Muscle of leg (tissue), 3 donors: ENCODE measurements at regions not wholly inside any gene's neighbourhood (a gene's known extent, or its start where the extent isn't known, plus 50 kb on each side); places are given as distances from the start of the nearest gene placed in this dataset.
A peak's percentile ranks its signal among the peaks of the same experiment; 100 is the strongest.
"Not testable (repeated sequence)": the region's sequence is repeated elsewhere in the genome, so short reads cannot be mapped to it uniquely, and the experiment has no call there.

Experiments used
- DNase-seq: peaks from one replicate; pipeline ENCODE4 v3.0.0; 2013
- H3K27ac ChIP-seq: one replicate; pipeline ENCODE4 v1.5.1; 2013; ENCODE audit warnings: mild to moderate bottlenecking, low read length, control low read depth
- H3K27me3 ChIP-seq: one replicate; pipeline ENCODE4 v1.6.1; 2013; ENCODE audit warnings: low read length; ENCODE audit not compliant: control insufficient read depth, insufficient read depth
- H3K36me3 ChIP-seq: one replicate; pipeline ENCODE4 v1.6.1; 2013; ENCODE audit warnings: low read length; ENCODE audit not compliant: control insufficient read depth, insufficient read depth
- H3K4me1 ChIP-seq: one replicate; pipeline ENCODE4 v1.6.1; 2013; ENCODE audit warnings: low read length; ENCODE audit not compliant: control insufficient read depth, insufficient read depth
- H3K4me3 ChIP-seq: one replicate; pipeline ENCODE4 v1.5.1; 2013; ENCODE audit warnings: low read length, control low read depth
- H3K9me3 ChIP-seq: replicated peaks from 2 replicates; pipeline ENCODE4 v1.6.1; 2013; ENCODE audit warnings: low read depth, low read length; ENCODE audit not compliant: control insufficient read depth
- WGBS: methylation state at CpG from one replicate; pipeline ENCODE4 v1.1.5; 2013; ENCODE audit warnings: missing lambda C conversion rate; ENCODE audit not compliant: insufficient coverage; 5-methylcytosine and 5-hydroxymethylcytosine counted together

DNA sequence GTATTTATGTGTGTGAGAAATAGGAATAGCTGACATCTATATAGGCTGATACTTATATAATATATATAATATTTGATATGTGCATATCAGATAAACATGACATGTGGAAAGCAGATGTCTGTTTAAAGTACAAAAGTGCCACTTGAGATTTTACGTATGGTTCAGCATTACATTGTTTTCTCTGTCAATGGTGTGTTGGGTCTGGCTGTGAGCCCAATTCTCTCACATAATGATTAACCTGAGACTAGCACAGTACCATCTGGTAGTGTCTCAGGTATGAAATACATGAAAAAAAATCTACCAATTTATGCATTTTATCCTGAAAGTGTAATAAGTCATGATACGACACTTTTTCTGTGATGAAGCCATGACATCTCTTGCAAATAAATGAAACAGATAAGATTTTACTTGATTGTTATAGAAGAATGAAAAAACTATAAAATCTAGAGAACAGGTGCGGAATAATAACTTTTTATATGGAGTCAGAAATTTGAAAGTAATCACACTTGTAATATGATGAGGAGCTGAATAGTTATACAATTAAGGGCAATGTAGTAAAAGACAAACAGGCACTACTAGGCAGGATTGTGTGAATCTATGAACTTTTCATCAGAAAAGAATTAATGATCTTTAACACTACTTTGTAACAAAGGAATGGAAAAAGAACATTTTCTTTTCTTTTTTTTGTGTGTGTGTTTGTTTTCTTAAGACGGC is 1405.0 kb downstream of the OLFM4 start:
- Histone ChIP-seq H3K27me3 (no peaks in the 10 kb centered on the region), H3K4me3 (no peak overlapping the region), H3K9me3 (no peaks in the 10 kb centered on the region), H3K36me3 (no peaks in the 10 kb centered on the region), H3K4me1 (no peaks in the 10 kb centered on the region), H3K27ac (no peak overlapping the region)
- DNase-seq: no peak
- no CpG with 5 or more reads among the region's 4 CpGs for WGBS

DNA sequence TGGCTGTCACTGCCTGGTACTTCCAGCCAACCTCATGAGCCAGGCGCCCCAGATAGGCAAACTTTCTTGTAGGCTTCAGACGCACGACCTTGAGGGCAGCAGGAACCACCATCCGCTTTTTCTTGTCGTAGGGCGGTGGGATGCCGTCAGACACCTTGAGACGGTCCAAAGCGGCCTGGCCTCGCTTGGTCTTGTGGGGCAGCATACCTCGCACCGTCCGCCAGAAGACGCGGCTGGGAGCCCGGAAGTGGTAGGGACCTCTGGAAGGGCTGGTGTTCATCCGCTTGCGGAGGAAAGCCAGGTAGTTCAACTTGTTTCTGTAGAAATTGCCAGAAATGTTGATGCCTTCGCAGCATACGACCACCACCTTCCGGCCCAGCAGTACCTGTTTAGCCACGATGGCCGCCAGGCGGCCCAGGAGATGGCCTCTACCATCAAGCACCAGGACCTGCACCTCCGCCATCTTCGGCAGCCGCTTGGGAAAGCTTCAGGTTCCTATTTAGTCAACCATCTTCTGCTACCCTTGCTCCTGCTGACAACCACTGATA is 1412.3 kb downstream of the OLFM4 start:
- not testable (repeated sequence) for DNase-seq, H3K27me3 ChIP-seq, H3K4me1 ChIP-seq, H3K4me3 ChIP-seq, H3K27ac ChIP-seq, H3K36me3 ChIP-seq, H3K9me3 ChIP-seq
- 97% methylated on average over 20 of the region's 27 CpGs for WGBS

DNA sequence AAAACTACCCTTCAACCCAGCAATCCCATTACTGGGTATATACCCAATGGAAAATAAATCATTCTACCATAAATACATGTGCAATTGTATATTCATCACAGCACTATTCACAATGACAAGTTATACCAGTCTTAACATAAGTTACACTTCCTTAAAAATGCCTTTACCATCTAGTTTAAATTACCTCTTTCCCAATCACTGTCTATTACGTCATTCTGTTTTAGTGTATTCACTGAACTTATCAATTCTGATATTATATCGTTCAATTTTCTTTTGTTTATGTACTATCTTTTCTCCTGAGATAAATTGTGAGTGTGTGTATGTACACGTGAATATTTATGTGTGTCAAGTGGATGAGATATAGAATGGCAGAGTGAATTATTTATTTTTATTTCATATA is 1416.8 kb downstream of the OLFM4 start:
- H3K27ac ChIP-seq: no peak overlapping the region
- no CpG with 5 or more reads among the region's 3 CpGs for WGBS
- no peaks in the 10 kb centered on the region for H3K36me3 ChIP-seq
- H3K4me3 ChIP-seq: no peak overlapping the region
- no peaks in the 10 kb centered on the region for H3K4me1 ChIP-seq
- DNase-seq: no peak
- H3K27me3 ChIP-seq: no peaks in the 10 kb centered on the region
- H3K9me3 ChIP-seq: peaks cover 2% of the 10 kb centered on the region

DNA sequence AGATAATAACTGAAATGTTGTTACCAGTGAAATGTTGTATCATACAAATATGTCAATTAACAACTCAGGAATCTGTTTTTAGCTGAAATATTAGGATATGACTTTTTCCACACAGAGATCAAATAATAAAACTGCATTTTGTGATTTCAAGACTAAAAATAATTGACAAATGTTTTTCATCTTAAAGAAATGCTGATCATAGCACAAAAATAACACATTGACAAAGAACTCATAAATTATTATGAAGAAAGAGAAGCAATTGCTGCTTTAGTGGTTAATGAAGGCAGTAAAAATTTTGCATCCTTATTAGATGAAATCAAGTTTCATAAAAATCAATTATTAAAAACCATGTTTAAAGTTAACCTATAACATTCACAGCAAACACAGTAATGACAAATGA is 1417.3 kb downstream of the OLFM4 start:
- H3K9me3 ChIP-seq: peaks cover 2% of the 10 kb centered on the region
- no peak overlapping the region for H3K27ac ChIP-seq
- no peaks in the 10 kb centered on the region for H3K27me3 ChIP-seq
- no peaks in the 10 kb centered on the region for H3K4me1 ChIP-seq
- no peaks in the 10 kb centered on the region for H3K36me3 ChIP-seq
- DNase-seq: no peak
- no peak overlapping the region for H3K4me3 ChIP-seq

DNA sequence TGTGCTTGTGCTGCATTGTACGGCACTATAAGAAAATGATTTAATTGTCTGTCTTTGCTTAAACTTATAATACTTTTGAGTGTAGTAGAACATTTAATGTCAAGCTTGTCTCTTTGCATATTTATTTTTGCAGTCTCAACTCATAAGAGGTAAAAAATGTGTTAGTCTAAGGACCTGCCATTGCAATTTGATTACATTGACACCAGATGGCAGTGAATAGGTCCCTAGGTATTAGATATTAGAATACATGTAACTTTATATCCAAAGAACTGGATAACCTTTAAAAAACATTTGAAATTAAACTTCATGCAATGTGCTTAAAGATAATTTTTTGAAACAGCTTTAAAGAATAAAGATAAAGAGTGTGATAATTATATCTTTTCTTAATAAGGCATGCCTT is 1421.3 kb downstream of the OLFM4 start:
- Histone ChIP-seq H3K36me3 (no peaks in the 10 kb centered on the region), H3K4me1 (no peaks in the 10 kb centered on the region), H3K27me3 (no peaks in the 10 kb centered on the region), H3K27ac (no peak overlapping the region), H3K4me3 (no peak overlapping the region), H3K9me3 (peaks cover 7% of the 10 kb centered on the region)
- no peak for DNase-seq
- no CpG with 5 or more reads among the region's 1 CpG for WGBS

DNA sequence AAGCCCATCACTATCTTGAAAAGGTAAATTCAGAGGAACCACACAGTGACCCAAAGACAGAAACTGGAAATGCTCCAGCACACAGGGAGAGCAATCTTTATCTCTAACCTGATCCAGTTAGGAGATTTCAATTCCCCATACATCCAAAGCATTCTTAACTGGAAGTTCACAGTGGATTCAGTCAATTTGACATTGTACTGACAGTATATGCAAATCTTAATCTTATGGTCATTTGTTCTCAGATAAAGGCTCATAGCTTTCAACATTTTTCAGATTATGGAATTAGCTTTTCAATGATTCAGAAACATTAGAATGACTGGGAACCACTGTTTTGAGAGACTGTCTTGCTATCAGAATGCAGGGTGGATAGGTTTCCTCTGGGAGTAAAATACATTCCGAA is 1455.6 kb downstream of the OLFM4 start:
- no peaks in the 10 kb centered on the region for H3K27me3 ChIP-seq
- WGBS: no CpG with 5 or more reads among the region's 1 CpG

DNA sequence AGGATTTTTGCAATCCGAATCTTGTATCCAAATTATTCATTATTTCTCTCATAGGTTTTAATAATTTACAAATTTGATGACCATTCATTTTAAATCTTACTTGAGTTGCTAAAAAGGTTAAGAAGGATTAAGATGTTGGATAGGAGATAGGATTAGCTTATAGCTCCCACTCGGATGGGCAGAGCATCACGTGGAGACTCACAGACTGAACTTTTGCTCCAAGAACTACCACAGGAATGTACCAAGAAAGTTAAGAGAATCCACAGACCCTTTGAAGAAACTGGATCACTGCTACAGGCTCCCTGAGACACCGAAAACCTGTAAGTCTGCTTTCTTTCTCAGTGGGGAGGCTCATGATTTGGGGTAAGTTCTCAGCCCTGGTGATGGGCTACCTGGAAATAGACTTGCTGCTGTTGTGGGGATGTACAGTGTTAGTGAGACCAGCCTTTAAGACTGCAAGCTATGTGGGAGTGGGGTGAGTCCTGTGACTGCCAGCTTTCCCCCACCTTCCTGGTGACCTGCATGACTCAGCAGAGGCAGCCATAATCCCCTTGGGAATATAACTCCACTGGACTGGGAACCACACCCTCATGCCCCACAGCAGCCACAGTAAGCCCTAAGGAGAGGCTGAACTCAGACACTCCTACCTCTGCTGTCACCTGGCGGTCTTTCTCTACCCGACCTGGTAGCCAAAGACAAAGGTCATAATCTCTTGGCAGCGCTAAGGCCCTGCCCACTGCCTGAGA is 1458.0 kb downstream of the OLFM4 start:
- 89% methylated on average over 3 of the region's 7 CpGs for WGBS
- Histone ChIP-seq H3K27ac (no peak overlapping the region), H3K27me3 (no peaks in the 10 kb centered on the region), H3K4me3 (no peak overlapping the region), H3K4me1 (no peaks in the 10 kb centered on the region), H3K36me3 (no peaks in the 10 kb centered on the region), H3K9me3 (peaks cover 8% of the 10 kb centered on the region)
- no peak for DNase-seq

More for the DNA sequence above, 1455.6 kb downstream of the OLFM4 start:
- no peaks in the 10 kb centered on the region for H3K4me1 ChIP-seq
- no peaks in the 10 kb centered on the region for H3K36me3 ChIP-seq
- H3K27ac ChIP-seq: no peak overlapping the region
- H3K9me3 ChIP-seq: peaks cover 8% of the 10 kb centered on the region
- H3K4me3 ChIP-seq: no peak overlapping the region
- no peak for DNase-seq

DNA sequence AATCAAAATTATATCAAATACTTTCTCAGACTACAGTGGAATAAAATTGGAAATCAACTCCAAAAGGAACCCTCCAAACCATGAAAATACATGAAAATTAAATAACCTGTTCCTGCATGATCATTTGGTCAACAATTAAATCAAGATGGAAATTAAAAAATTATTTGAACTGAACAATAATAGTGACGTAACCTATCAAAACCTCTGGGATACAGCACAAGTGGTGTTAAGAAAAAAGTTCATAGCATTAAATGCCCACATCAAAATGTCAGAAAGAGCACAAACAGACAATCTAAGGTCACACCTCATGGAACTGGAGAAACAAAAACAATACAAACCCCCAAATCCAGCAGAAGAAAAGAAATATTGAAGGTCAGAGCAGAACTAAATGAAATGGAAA is 1460.7 kb downstream of the OLFM4 start:
- H3K9me3 ChIP-seq: peaks cover 8% of the 10 kb centered on the region
- no peaks in the 10 kb centered on the region for H3K36me3 ChIP-seq
- DNase-seq: no peak
- H3K27ac ChIP-seq: no peak overlapping the region
- no peaks in the 10 kb centered on the region for H3K27me3 ChIP-seq
- no peak overlapping the region for H3K4me3 ChIP-seq
- WGBS: no CpG with 5 or more reads among the region's 1 CpG
- H3K4me1 ChIP-seq: no peaks in the 10 kb centered on the region

DNA sequence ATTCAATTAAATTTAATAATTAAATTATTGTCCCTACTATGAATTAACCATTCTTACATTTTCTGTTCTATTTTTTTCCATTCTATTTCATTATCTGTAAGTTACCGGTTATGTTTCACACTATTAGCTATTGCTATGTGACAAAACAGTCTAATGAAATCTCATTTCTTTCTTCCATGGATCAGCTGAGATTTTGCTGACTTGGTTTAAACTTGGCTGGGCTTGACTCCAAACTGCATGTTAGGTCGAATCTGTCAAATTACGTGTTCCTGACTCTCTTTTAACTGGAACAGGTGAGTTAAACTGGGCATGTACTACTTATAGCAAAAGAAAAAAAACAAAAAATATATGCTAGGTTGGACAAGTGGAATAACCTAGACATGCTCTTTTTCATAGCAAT is 1464.4 kb downstream of the OLFM4 start:
- no peak for DNase-seq
- Histone ChIP-seq H3K9me3 (no peaks in the 10 kb centered on the region), H3K4me3 (no peak overlapping the region), H3K27me3 (no peaks in the 10 kb centered on the region), H3K4me1 (no peaks in the 10 kb centered on the region), H3K27ac (no peak overlapping the region), H3K36me3 (no peaks in the 10 kb centered on the region)
- 100% methylated on average over 1 of the region's 3 CpGs for WGBS

DNA sequence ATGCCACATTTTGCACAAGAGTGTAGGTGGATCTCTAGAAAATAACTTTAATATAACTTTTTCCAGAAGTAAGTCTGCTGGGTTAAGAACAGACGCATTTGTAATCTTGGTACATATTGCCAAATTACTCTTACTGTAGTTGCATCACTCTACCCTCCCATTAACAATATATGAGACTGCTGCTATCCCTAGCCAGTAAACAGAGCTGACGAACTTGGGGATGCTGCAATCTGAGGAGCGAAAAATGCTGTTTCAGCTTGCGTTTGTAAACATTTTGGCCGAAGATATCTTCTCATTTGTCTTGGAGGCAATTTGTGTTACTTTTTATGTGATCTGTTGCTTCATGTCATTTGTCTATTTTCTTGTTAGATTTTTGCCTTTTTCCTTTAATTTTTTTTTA is 1482.8 kb downstream of the OLFM4 start:
- Histone ChIP-seq H3K27ac (no peak overlapping the region), H3K36me3 (no peaks in the 10 kb centered on the region), H3K4me3 (no peak overlapping the region), H3K27me3 (no peaks in the 10 kb centered on the region), H3K9me3 (no peaks in the 10 kb centered on the region), H3K4me1 (no peaks in the 10 kb centered on the region)
- peak; percentile 0 for DNase-seq
- 83% methylated on average over 1 of the region's 5 CpGs for WGBS
